ENCODE measurements at regions not wholly inside any gene's neighbourhood (a gene's known extent, or its start where the extent isn't known, plus 50 kb on each side); places are given as distances from the start of the nearest gene placed in this dataset.

DNA sequence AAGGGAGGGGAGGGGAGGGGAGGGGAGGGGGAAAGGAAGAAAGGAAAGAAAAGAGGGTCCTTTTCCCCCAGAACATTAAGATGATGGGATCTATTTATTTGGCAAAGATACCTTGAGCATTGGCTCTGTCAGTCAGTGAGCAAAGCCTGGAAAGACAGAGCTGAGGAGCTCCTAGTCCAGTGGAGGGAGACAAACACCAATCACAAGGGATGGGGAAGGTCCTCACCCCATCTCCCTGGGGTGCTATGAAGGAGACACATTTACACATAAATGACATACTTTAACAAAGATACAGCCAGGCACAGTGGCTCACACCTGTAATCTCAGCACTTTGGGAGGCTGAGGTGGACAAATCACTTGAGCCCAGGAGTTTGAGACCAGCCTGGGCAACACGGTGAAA is 154.9 kb upstream of the TIAM1 start:
- TF ChIP-seq, protein P1, sequence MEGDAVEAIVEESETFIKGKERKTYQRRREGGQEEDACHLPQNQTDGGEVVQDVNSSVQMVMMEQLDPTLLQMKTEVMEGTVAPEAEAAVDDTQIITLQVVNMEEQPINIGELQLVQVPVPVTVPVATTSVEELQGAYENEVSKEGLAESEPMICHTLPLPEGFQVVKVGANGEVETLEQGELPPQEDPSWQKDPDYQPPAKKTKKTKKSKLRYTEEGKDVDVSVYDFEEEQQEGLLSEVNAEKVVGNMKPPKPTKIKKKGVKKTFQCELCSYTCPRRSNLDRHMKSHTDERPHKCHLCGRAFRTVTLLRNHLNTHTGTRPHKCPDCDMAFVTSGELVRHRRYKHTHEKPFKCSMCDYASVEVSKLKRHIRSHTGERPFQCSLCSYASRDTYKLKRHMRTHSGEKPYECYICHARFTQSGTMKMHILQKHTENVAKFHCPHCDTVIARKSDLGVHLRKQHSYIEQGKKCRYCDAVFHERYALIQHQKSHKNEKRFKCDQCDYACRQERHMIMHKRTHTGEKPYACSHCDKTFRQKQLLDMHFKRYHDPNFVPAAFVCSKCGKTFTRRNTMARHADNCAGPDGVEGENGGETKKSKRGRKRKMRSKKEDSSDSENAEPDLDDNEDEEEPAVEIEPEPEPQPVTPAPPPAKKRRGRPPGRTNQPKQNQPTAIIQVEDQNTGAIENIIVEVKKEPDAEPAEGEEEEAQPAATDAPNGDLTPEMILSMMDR (IDR thresholded peaks at IDR 0.05; ENCODE audit: poor library complexity, severe bottlenecking) = no peak
- no peak for TF ChIP-seq RAD21 (conservative IDR thresholded peaks at IDR 0.05)
- TF ChIP-seq, protein P2, sequence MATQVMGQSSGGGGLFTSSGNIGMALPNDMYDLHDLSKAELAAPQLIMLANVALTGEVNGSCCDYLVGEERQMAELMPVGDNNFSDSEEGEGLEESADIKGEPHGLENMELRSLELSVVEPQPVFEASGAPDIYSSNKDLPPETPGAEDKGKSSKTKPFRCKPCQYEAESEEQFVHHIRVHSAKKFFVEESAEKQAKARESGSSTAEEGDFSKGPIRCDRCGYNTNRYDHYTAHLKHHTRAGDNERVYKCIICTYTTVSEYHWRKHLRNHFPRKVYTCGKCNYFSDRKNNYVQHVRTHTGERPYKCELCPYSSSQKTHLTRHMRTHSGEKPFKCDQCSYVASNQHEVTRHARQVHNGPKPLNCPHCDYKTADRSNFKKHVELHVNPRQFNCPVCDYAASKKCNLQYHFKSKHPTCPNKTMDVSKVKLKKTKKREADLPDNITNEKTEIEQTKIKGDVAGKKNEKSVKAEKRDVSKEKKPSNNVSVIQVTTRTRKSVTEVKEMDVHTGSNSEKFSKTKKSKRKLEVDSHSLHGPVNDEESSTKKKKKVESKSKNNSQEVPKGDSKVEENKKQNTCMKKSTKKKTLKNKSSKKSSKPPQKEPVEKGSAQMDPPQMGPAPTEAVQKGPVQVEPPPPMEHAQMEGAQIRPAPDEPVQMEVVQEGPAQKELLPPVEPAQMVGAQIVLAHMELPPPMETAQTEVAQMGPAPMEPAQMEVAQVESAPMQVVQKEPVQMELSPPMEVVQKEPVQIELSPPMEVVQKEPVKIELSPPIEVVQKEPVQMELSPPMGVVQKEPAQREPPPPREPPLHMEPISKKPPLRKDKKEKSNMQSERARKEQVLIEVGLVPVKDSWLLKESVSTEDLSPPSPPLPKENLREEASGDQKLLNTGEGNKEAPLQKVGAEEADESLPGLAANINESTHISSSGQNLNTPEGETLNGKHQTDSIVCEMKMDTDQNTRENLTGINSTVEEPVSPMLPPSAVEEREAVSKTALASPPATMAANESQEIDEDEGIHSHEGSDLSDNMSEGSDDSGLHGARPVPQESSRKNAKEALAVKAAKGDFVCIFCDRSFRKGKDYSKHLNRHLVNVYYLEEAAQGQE (IDR thresholded peaks at IDR 0.05; ENCODE audit: borderline replicate concordance) = no peak

Measured in neural cell (in vitro differentiated cells).